Ascending aorta (tissue), 2 donors: ENCODE measurements at regions not wholly inside any gene's neighbourhood (a gene's known extent, or its start where the extent isn't known, plus 50 kb on each side); places are given as distances from the start of the nearest gene placed in this dataset.

Source experiments
- DNase-seq, 2 donors: peaks; one replicate each; pipeline ENCODE4 v3.0.0-alpha.2; 2019; ENCODE audit warnings: low spot score in 2 of 2
- H3K27ac ChIP-seq, 2 donors: fragments of 200-600 bp; sonication (generic); one replicate each; pipeline ENCODE4 v1.5.1; 2016 to 2017; ENCODE audit warnings: mild to moderate bottlenecking in 1 of 2
- H3K27me3 ChIP-seq: fragments of 200-600 bp; sonication (generic); one replicate; pipeline ENCODE4 v1.5.1; 2017
- H3K36me3 ChIP-seq, 2 donors: fragments of 200-600 bp; sonication (generic); one replicate each; pipeline ENCODE4 v1.5.1; 2016
- H3K4me1 ChIP-seq, 2 donors: fragments of 200-600 bp; sonication (generic); one replicate each; pipeline ENCODE4 v1.5.1; 2016 to 2017; ENCODE audit warnings: mild to moderate bottlenecking in 1 of 2
- H3K4me3 ChIP-seq, 2 donors: fragments of 200-600 bp; sonication (generic); one replicate each; pipeline ENCODE4 v1.5.1; 2016 to 2017; ENCODE audit warnings: mild to moderate bottlenecking in 1 of 2
- H3K9me3 ChIP-seq, 2 donors: fragments of 200-600 bp; sonication (generic); one replicate each; pipeline ENCODE4 v1.5.1; 2016
- CTCF ChIP-seq, 3 experiments: fragments of 200-600 bp in 2 of 3; fragments of 450-650 bp in 1 of 3; sonication (generic) in 2 of 3; IDR thresholded peaks; one replicate each; pipeline ENCODE4 v1.5.1; 2016 to 2019; ENCODE audit warnings: antibody characterized with exemption in 3 of 3, mild to moderate bottlenecking in 1 of 3, moderate library complexity in 1 of 3
- intact Hi-C: fragments of 100-400 bp; cut with DNase I; formaldehyde crosslinking; loops from one replicate; pipeline ENCODE4 v1.15.1; 2023

- no peaks in the 10 kb centered on the region for H3K4me1 ChIP-seq
- no peak overlapping the region for H3K27ac ChIP-seq
- no peak for TF ChIP-seq CTCF (IDR thresholded peaks at IDR 0.05)
- no peaks in the 10 kb centered on the region for H3K36me3 ChIP-seq
- no peak overlapping the region for H3K4me3 ChIP-seq
- DNase-seq = no peak
- H3K9me3 ChIP-seq = no peaks in the 10 kb centered on the region
- H3K27me3 ChIP-seq = no peaks in the 10 kb centered on the region
- intact Hi-C loops = no loop called here
Observed at GRCh38 chr11:70702040-70702648, 303.8 kb downstream of the CTTN start.

GRCh38 chr11:70703141-70704064 lies 305.1 kb downstream of the CTTN start:
- TF ChIP-seq CTCF (IDR thresholded peaks at IDR 0.05) = no peak
- no peak overlapping the region for H3K4me3 ChIP-seq
- H3K9me3 ChIP-seq = no peaks in the 10 kb centered on the region
- intact Hi-C loops = no loop called here
- no peaks in the 10 kb centered on the region for H3K36me3 ChIP-seq
- DNase-seq = no peak
- H3K4me1 ChIP-seq = no peaks in the 10 kb centered on the region
- H3K27me3 ChIP-seq = no peaks in the 10 kb centered on the region
- no peak overlapping the region for H3K27ac ChIP-seq

GRCh38 chr11:70705097-70705496 lies 306.8 kb downstream of the CTTN start:
- no peaks in the 10 kb centered on the region for H3K36me3 ChIP-seq
- no peak for TF ChIP-seq CTCF (IDR thresholded peaks at IDR 0.05)
- H3K4me1 ChIP-seq = no peaks in the 10 kb centered on the region
- no peak overlapping the region for H3K4me3 ChIP-seq
- intact Hi-C loops = no loop called here
- no peaks in the 10 kb centered on the region for H3K27me3 ChIP-seq
- DNase-seq = no peak
- no peak overlapping the region for H3K27ac ChIP-seq
- H3K9me3 ChIP-seq = no peaks in the 10 kb centered on the region

- no peak for DNase-seq
- H3K4me1 ChIP-seq = no peaks in the 10 kb centered on the region
- no peaks in the 10 kb centered on the region for H3K9me3 ChIP-seq
- no peak for TF ChIP-seq CTCF (IDR thresholded peaks at IDR 0.05)
- H3K36me3 ChIP-seq = no peaks in the 10 kb centered on the region
- no peaks in the 10 kb centered on the region for H3K27me3 ChIP-seq
- intact Hi-C loops = no loop called here
- no peak overlapping the region for H3K4me3 ChIP-seq
- no peak overlapping the region for H3K27ac ChIP-seq
Observed at GRCh38 chr11:70705930-70706329, 307.6 kb downstream of the CTTN start.

GRCh38 chr11:70707821-70708220 lies 309.5 kb downstream of the CTTN start:
- no peak overlapping the region for H3K4me3 ChIP-seq
- DNase-seq = no peak
- intact Hi-C loops = no loop called here
- H3K27ac ChIP-seq = no peak overlapping the region
- TF ChIP-seq CTCF (IDR thresholded peaks at IDR 0.05) = no peak
- H3K36me3 ChIP-seq = no peaks in the 10 kb centered on the region
- H3K9me3 ChIP-seq = no peaks in the 10 kb centered on the region
- no peaks in the 10 kb centered on the region for H3K4me1 ChIP-seq
- no peaks in the 10 kb centered on the region for H3K27me3 ChIP-seq
